LNCAP (cell line): ENCODE measurements at regions not wholly inside any gene's neighbourhood (a gene's known extent, or its start where the extent isn't known, plus 50 kb on each side); places are given as distances from the start of the nearest gene placed in this dataset.

Experiments used
- CTCF ChIP-seq: fragments of 450-650 bp; IDR thresholded peaks from 2 replicates; pipeline ENCODE4 v1.5.1; 2017; ENCODE audit warnings: mild to moderate bottlenecking

- no peak for TF ChIP-seq CTCF
These were observed 399.8 kb upstream of the MON1B start for GRCh38 chr16:76791151-76791550.

- TF ChIP-seq CTCF: no peak
These were observed 394.6 kb upstream of the MON1B start for GRCh38 chr16:76796416-76796815.

GRCh38 chr16:76796978-76797377 lies 394.0 kb upstream of the MON1B start:
- TF ChIP-seq CTCF: no peak

- TF ChIP-seq CTCF: no peak
These were observed 393.5 kb upstream of the MON1B start for GRCh38 chr16:76797457-76797856.

- TF ChIP-seq CTCF: no peak
These were observed 390.8 kb upstream of the MON1B start for GRCh38 chr16:76800196-76800595.

GRCh38 chr16:76801357-76801756 lies 389.6 kb upstream of the MON1B start:
- TF ChIP-seq CTCF: no peak

- no peak for TF ChIP-seq CTCF
These were observed 374.5 kb upstream of the MON1B start for GRCh38 chr16:76816475-76816874.

- TF ChIP-seq CTCF: no peak
These were observed 372.3 kb upstream of the MON1B start for GRCh38 chr16:76818606-76819181.
